ENCODE measurements at regions not wholly inside any gene's neighbourhood (a gene's known extent, or its start where the extent isn't known, plus 50 kb on each side); places are given as distances from the start of the nearest gene placed in this dataset.

- H3K27me3 Mint-ChIP-seq (ENCODE audit: low read depth in 3 of 3): peaks cover 0 to 3% (median 0%) of the 10 kb centered on the region in 3 donors
- 11% methylated on average over 2 of the region's 4 CpGs for WGBS (ENCODE audit: insufficient coverage)
- H3K9me3 ChIP-seq (replicated peaks in 1 of 2; ENCODE audit: control insufficient read depth in 1 of 2, insufficient read depth in 1 of 2, low read length in 2 of 2): no peaks in the 10 kb centered on the region
- no peaks in the 10 kb centered on the region for H3K4me1 ChIP-seq (ENCODE audit: control insufficient read depth in 1 of 2, insufficient read depth in 2 of 2, low read length in 2 of 2)
- no peak overlapping the region for H3K4me2 ChIP-seq (replicated peaks; ENCODE audit: extremely low read depth, low read length, poor library complexity, severe bottlenecking)
- H3K4me3 ChIP-seq (replicated peaks in 1 of 3; ENCODE audit: low read depth in 2 of 3, low read length in 3 of 3): no peak overlapping the region
- H3K27me3 ChIP-seq (ENCODE audit: control insufficient read depth in 2 of 2, insufficient read depth in 2 of 2, low read length in 2 of 2): no peaks in the 10 kb centered on the region
- H2AFZ ChIP-seq (ENCODE audit: insufficient read depth, low read depth, low read length, poor library complexity, severe bottlenecking): no peak overlapping the region
- H3K36me3 ChIP-seq (replicated peaks in 1 of 2; ENCODE audit: control insufficient read depth in 1 of 2, insufficient read depth in 2 of 2, low read length in 2 of 2): no peaks in the 10 kb centered on the region
- no peak overlapping the region for H3K4me3 Mint-ChIP-seq
- no peaks in the 10 kb centered on the region for H4K20me1 ChIP-seq (ENCODE audit: insufficient read depth, low read length)
- no peak for DNase-seq
- H3K4me1 Mint-ChIP-seq: no peaks in the 10 kb centered on the region
- TF ChIP-seq CTCF (IDR thresholded peaks at IDR 0.05): no peak
- H3K27ac Mint-ChIP-seq: no peak overlapping the region
- no peak overlapping the region for H3K27ac ChIP-seq (ENCODE audit: low read depth in 1 of 2, low read length in 2 of 2)
- H3K36me3 Mint-ChIP-seq: no peaks in the 10 kb centered on the region
- H3K9me3 Mint-ChIP-seq: peaks cover 0 to 5% (median 2%) of the 10 kb centered on the region in 7 donors
- intact Hi-C loops (cut with micrococcal nuclease): no loop called here
- no peak overlapping the region for H3K9ac ChIP-seq (ENCODE audit: insufficient read depth, low read length, poor library complexity, severe bottlenecking)
- H3K79me2 ChIP-seq (ENCODE audit: insufficient read depth, low read length): no peaks in the 10 kb centered on the region
Measured at GRCh38 chr3:62982795-62983455, 107.7 kb upstream of the CADPS start.

- H4K20me1 ChIP-seq (ENCODE audit: insufficient read depth, low read length): no peaks in the 10 kb centered on the region
- H3K27me3 ChIP-seq (ENCODE audit: control insufficient read depth in 2 of 2, insufficient read depth in 2 of 2, low read length in 2 of 2): no peaks in the 10 kb centered on the region
- no peak for DNase-seq
- no peak overlapping the region for H3K4me3 Mint-ChIP-seq
- no peak overlapping the region for H3K9ac ChIP-seq (ENCODE audit: insufficient read depth, low read length, poor library complexity, severe bottlenecking)
- peaks cover 1 to 8% (median 3%) of the 10 kb centered on the region in 7 donors for H3K9me3 Mint-ChIP-seq
- H3K36me3 Mint-ChIP-seq: no peaks in the 10 kb centered on the region
- intact Hi-C loops (cut with micrococcal nuclease): no loop called here
- H2AFZ ChIP-seq (ENCODE audit: insufficient read depth, low read depth, low read length, poor library complexity, severe bottlenecking): no peak overlapping the region
- no peak for TF ChIP-seq CTCF (IDR thresholded peaks at IDR 0.05)
- WGBS (ENCODE audit: insufficient coverage): no CpG with 5 or more reads among the region's 1 CpG
- no peak overlapping the region for H3K4me2 ChIP-seq (replicated peaks; ENCODE audit: extremely low read depth, low read length, poor library complexity, severe bottlenecking)
- no peaks in the 10 kb centered on the region for H3K4me1 ChIP-seq (ENCODE audit: control insufficient read depth in 1 of 2, insufficient read depth in 2 of 2, low read length in 2 of 2)
- no peaks in the 10 kb centered on the region for H3K9me3 ChIP-seq (replicated peaks in 1 of 2; ENCODE audit: control insufficient read depth in 1 of 2, insufficient read depth in 1 of 2, low read length in 2 of 2)
- H3K36me3 ChIP-seq (replicated peaks in 1 of 2; ENCODE audit: control insufficient read depth in 1 of 2, insufficient read depth in 2 of 2, low read length in 2 of 2): no peaks in the 10 kb centered on the region
- no peak overlapping the region for H3K27ac Mint-ChIP-seq
- H3K4me1 Mint-ChIP-seq: no peaks in the 10 kb centered on the region
- no peaks in the 10 kb centered on the region for H3K79me2 ChIP-seq (ENCODE audit: insufficient read depth, low read length)
- H3K27ac ChIP-seq (ENCODE audit: low read depth in 1 of 2, low read length in 2 of 2): no peak overlapping the region
- H3K4me3 ChIP-seq (replicated peaks in 1 of 3; ENCODE audit: low read depth in 2 of 3, low read length in 3 of 3): no peak overlapping the region
- H3K27me3 Mint-ChIP-seq (ENCODE audit: low read depth in 3 of 3): peaks cover 0 to 3% (median 0%) of the 10 kb centered on the region in 3 donors
Measured at GRCh38 chr3:62986061-62986460, 110.8 kb upstream of the CADPS start.

Measured in CD14-positive monocyte (primary cell).